Panc1 (cell line): ENCODE measurements at regions not wholly inside any gene's neighbourhood (a gene's known extent, or its start where the extent isn't known, plus 50 kb on each side); places are given as distances from the start of the nearest gene placed in this dataset.

Source experiments
- ATAC-seq: fragments of 200-7000 bp; cut with Tn5 transposase; 2 replicates; pipeline ENCODE4 v1.9.1; 2020; ENCODE audit warnings: mild to moderate bottlenecking, moderate library complexity
- BruUV-seq: library from RNA; stranded (reverse); fragments of 400-500 nt; replicated peaks from 2 replicates; lab custom pipeline; 2021; lab: Mats Ljungman, UMichigan
- CTCF ChIA-PET: fragments of 300-600 bp; sonication (Branson Sonifier 250); formaldehyde crosslinking; loops from one replicate; lab custom pipeline; 2022; ENCODE audit warnings: antibody characterized with exemption; lab: Charles Lee
- POLR2A ChIA-PET: fragments of 300-600 bp; sonication (Branson Sonifier 250); formaldehyde crosslinking; loops from one replicate; lab custom pipeline; 2022; ENCODE audit warnings: antibody characterized with exemption; lab: Charles Lee
- DNase-seq: peaks from one replicate; pipeline ENCODE4 v3.0.0-alpha.2; 2010; ENCODE audit warnings: low read depth, low spot score
- H3K27ac ChIP-seq: 2 replicates; pipeline ENCODE4 v1.5.1; 2011; ENCODE audit warnings: mild to moderate bottlenecking, low read length, inconsistent platforms
- H3K27me3 ChIP-seq: fragments of 200-500 bp; sonication (Bioruptor generic); 2 replicates; pipeline ENCODE4 v1.6.0; 2014; ENCODE audit warnings: low read length, inconsistent platforms; ENCODE audit not compliant: control insufficient read depth, insufficient read depth
- H3K36me3 ChIP-seq: fragments of 200-500 bp; sonication (Bioruptor generic); 2 replicates; pipeline ENCODE4 v1.5.1; 2014; ENCODE audit warnings: inconsistent platforms, mild to moderate bottlenecking, low read length, moderate library complexity; ENCODE audit not compliant: control insufficient read depth, insufficient read depth
- H3K4me1 ChIP-seq: 2 replicates; pipeline ENCODE4 v1.5.1; 2011; ENCODE audit warnings: inconsistent platforms, mild to moderate bottlenecking, low read length, moderate library complexity; ENCODE audit not compliant: control insufficient read depth, insufficient read depth
- H3K4me3 ChIP-seq, 2 experiments: 2 replicates each; pipeline ENCODE4 v1.5.1; 2011 to 2012; ENCODE audit warnings: low read depth in 2 of 2, low read length in 2 of 2, mild to moderate bottlenecking in 2 of 2, inconsistent platforms in 1 of 2, moderate library complexity in 1 of 2
- H3K9me3 ChIP-seq: fragments of 200-500 bp; sonication (Bioruptor generic); 2 replicates; pipeline ENCODE4 v1.5.1; 2014; ENCODE audit warnings: low read depth, mild to moderate bottlenecking, inconsistent platforms, low read length, moderate library complexity; ENCODE audit not compliant: control insufficient read depth, insufficient read depth
- CTCF ChIP-seq: fragments of 450-650 bp; IDR thresholded peaks from 2 replicates; pipeline ENCODE4 v1.5.1; 2017; ENCODE audit warnings: mild to moderate bottlenecking
- POLR2AphosphoS5 ChIP-seq: IDR thresholded peaks from 2 replicates; pipeline ENCODE4 v1.6.1; 2012; ENCODE audit warnings: mild to moderate bottlenecking, low read depth, low read length, moderate library complexity
- REST ChIP-seq, 2 experiments: IDR thresholded peaks; 2 replicates each; pipeline ENCODE4 v1.6.1; 2011 to 2012; ENCODE audit warnings: low read depth in 2 of 2, control low read depth in 1 of 2, low read length in 1 of 2, mild to moderate bottlenecking in 1 of 2, moderate library complexity in 1 of 2; ENCODE audit not compliant: insufficient read depth in 1 of 2
- SIN3A ChIP-seq: IDR thresholded peaks from 2 replicates; pipeline ENCODE4 v1.6.1; 2012; ENCODE audit warnings: low read depth, mild to moderate bottlenecking, low read length, moderate library complexity, borderline replicate concordance; ENCODE audit not compliant: insufficient read depth
- TCF7L2 ChIP-seq: IDR thresholded peaks from 2 replicates; pipeline ENCODE4 v1.6.1; 2011; ENCODE audit warnings: mild to moderate bottlenecking, low read depth, low read length, inconsistent platforms
- in situ Hi-C: cut with HindIII; loops from 2 replicates; pipeline ENCODE4 v1.10.0; 2016; ENCODE audit warnings: low sequenced_read_pairs, low pct_unique_long_range_greater_than_20kb
- intact Hi-C: fragments of 100-400 bp; cut with micrococcal nuclease; formaldehyde crosslinking; loops from one replicate; pipeline ENCODE4 v1.10.0; 2022; ENCODE audit not compliant: unreplicated experiment

- POLR2A ChIA-PET: no interaction called here
- no peak for TF ChIP-seq POLR2AphosphoS5
- TF ChIP-seq TCF7L2: no peak
- no peak for TF ChIP-seq REST (IDR thresholded peaks at IDR 0.05; ENCODE audit: insufficient read depth in 1 of 2, low read depth in 2 of 2, low read length in 1 of 2)
- TF ChIP-seq SIN3A: no peak
- no peak for TF ChIP-seq CTCF
- in situ Hi-C loops: no loop called here
Observed at GRCh38 chr3:154794814-154795445, 285.2 kb upstream of the MME start.

GRCh38 chr3:154794391-154794790 lies 285.7 kb upstream of the MME start:
- CTCF ChIA-PET: no interaction called here
- BruUV-seq: no TSS peak
- Histone ChIP-seq H3K36me3 (no peaks in the 10 kb centered on the region), H3K27ac (no peak overlapping the region), H3K27me3 (no peaks in the 10 kb centered on the region), H3K4me3 (no peak overlapping the region), H3K9me3 (0 out of 2 replicates have a peak, but pooled peaks cover 3% of the 10 kb centered on the region), H3K4me1 (no peaks in the 10 kb centered on the region)
- intact Hi-C loops: no loop called here
- no peak for DNase-seq
- no peak for ATAC-seq
- in situ Hi-C loops: no loop called here
- TF ChIP-seq TCF7L2 (no peak), SIN3A (no peak), CTCF (no peak), REST (IDR thresholded peaks at IDR 0.05; ENCODE audit: insufficient read depth in 1 of 2, low read depth in 2 of 2, low read length in 1 of 2) (no peak)
- POLR2A ChIA-PET: no interaction called here

More at GRCh38 chr3:154794814-154795445, 285.2 kb upstream of the MME start:
- H3K27me3 ChIP-seq: no peaks in the 10 kb centered on the region
- CTCF ChIA-PET: no interaction called here
- no peaks in the 10 kb centered on the region for H3K4me1 ChIP-seq
- no peak for ATAC-seq
- H3K36me3 ChIP-seq: no peaks in the 10 kb centered on the region
- H3K9me3 ChIP-seq: 0 out of 2 replicates have a peak, but pooled peaks cover 3% of the 10 kb centered on the region
- intact Hi-C loops: no loop called here
- H3K4me3 ChIP-seq: no peak overlapping the region
- DNase-seq: no peak
- no TSS peak for BruUV-seq
- no peak overlapping the region for H3K27ac ChIP-seq
